SK-N-SH (cell line): ENCODE measurements at regions not wholly inside any gene's neighbourhood (a gene's known extent, or its start where the extent isn't known, plus 50 kb on each side); places are given as distances from the start of the nearest gene placed in this dataset.

Experiments used
- EZH2phosphoT487 ChIP-seq: fragments of 200-600 bp; sonication (generic); IDR thresholded peaks from 2 replicates; pipeline ENCODE4 v1.6.1; 2017; ENCODE audit warnings: low read depth, mixed run types, mild to moderate bottlenecking, antibody characterized with exemption, moderate library complexity, borderline replicate concordance
- POLR2AphosphoS5 ChIP-seq: IDR thresholded peaks from 2 replicates; pipeline ENCODE4 v1.6.1; 2012; ENCODE audit warnings: low read depth, low read length
- TF ChIP-seq, protein P1 (sequence below): fragments of 200-600 bp; sonication (generic); IDR thresholded peaks from 2 replicates; pipeline ENCODE4 v1.6.1; 2017; ENCODE audit warnings: antibody characterized with exemption, mild to moderate bottlenecking, moderate library complexity
- TF ChIP-seq, protein P2 (sequence below): fragments of 150-350 bp; IDR thresholded peaks from 2 replicates; pipeline ENCODE4 v1.6.1; 2017; ENCODE audit warnings: antibody characterized with exemption, low read length, low read depth, borderline replicate concordance

DNA sequence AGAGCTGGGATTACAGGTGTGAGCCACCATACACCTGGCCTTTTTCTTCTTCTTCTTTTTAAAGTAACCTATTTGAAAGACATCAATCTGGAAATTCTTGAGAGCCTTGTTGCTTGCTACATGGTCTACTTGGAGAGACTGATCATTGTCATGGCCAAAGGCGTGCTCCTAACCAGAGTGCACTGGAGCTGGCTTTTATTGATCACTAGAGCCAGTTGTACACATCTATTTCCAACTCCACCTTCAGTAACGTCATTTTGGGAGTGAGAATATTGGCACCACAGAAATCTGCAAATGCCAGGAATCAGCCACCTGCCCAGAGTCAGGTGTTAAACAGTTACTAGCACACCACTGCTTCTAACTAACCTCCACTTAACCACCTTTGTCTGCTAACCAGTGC lies 735.1 kb downstream of the TYW1 start:
- TF ChIP-seq, protein P1, sequence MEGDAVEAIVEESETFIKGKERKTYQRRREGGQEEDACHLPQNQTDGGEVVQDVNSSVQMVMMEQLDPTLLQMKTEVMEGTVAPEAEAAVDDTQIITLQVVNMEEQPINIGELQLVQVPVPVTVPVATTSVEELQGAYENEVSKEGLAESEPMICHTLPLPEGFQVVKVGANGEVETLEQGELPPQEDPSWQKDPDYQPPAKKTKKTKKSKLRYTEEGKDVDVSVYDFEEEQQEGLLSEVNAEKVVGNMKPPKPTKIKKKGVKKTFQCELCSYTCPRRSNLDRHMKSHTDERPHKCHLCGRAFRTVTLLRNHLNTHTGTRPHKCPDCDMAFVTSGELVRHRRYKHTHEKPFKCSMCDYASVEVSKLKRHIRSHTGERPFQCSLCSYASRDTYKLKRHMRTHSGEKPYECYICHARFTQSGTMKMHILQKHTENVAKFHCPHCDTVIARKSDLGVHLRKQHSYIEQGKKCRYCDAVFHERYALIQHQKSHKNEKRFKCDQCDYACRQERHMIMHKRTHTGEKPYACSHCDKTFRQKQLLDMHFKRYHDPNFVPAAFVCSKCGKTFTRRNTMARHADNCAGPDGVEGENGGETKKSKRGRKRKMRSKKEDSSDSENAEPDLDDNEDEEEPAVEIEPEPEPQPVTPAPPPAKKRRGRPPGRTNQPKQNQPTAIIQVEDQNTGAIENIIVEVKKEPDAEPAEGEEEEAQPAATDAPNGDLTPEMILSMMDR = no peak
- TF ChIP-seq POLR2AphosphoS5 = no peak
- no peak for TF ChIP-seq EZH2phosphoT487
- TF ChIP-seq, protein P2, sequence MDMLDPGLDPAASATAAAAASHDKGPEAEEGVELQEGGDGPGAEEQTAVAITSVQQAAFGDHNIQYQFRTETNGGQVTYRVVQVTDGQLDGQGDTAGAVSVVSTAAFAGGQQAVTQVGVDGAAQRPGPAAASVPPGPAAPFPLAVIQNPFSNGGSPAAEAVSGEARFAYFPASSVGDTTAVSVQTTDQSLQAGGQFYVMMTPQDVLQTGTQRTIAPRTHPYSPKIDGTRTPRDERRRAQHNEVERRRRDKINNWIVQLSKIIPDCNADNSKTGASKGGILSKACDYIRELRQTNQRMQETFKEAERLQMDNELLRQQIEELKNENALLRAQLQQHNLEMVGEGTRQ = no peak
